DND-41 (cell line): ENCODE measurements at regions not wholly inside any gene's neighbourhood (a gene's known extent, or its start where the extent isn't known, plus 50 kb on each side); places are given as distances from the start of the nearest gene placed in this dataset.

ENCODE experiments used
- ATAC-seq: fragments of 200-7000 bp; cut with Tn5 transposase; 3 replicates; pipeline ENCODE4 v1.9.1; 2021; ENCODE audit warnings: low read depth; ENCODE audit not compliant: insufficient read depth
- DNase-seq: peaks from one replicate; pipeline ENCODE4 v3.0.0-alpha.2; 2020
- H2AFZ ChIP-seq: 2 replicates; pipeline ENCODE4 v1.6.0; 2012; ENCODE audit warnings: low read depth, low read length
- H3K27ac ChIP-seq: 2 replicates; pipeline ENCODE4 v1.5.1; 2012; ENCODE audit warnings: low read length, inconsistent platforms
- H3K27me3 ChIP-seq: fragments of 200-600 bp; sonication (generic); 2 replicates; pipeline ENCODE4 v1.6.0; 2012; ENCODE audit warnings: low read length, mild to moderate bottlenecking, inconsistent platforms; ENCODE audit not compliant: insufficient read depth, poor library complexity
- H3K36me3 ChIP-seq: 2 replicates; pipeline ENCODE4 v1.5.1; 2012; ENCODE audit warnings: low read length, inconsistent platforms; ENCODE audit not compliant: insufficient read depth
- H3K4me1 ChIP-seq: 2 replicates; pipeline ENCODE4 v1.5.1; 2012; ENCODE audit warnings: mild to moderate bottlenecking, low read length; ENCODE audit not compliant: insufficient read depth
- H3K4me2 ChIP-seq: 2 replicates; pipeline ENCODE4 v1.6.0; 2012; ENCODE audit warnings: mild to moderate bottlenecking, moderate library complexity, low read length, inconsistent platforms; ENCODE audit not compliant: insufficient read depth
- H3K4me3 ChIP-seq, 2 experiments: fragments of 200-600 bp in 1 of 2; shearing (Covaris generic) in 1 of 2; 2 replicates each; pipeline ENCODE4 v1.5.1; 2012 to 2016; ENCODE audit warnings: inconsistent platforms in 2 of 2, low read length in 2 of 2, mild to moderate bottlenecking in 2 of 2, low read depth in 1 of 2, moderate library complexity in 1 of 2
- H3K79me2 ChIP-seq: 2 replicates; pipeline ENCODE4 v1.6.0; 2012; ENCODE audit warnings: low read length, inconsistent platforms; ENCODE audit not compliant: insufficient read depth
- H3K9ac ChIP-seq: 2 replicates; pipeline ENCODE4 v1.6.0; 2012; ENCODE audit warnings: low read depth, mild to moderate bottlenecking, inconsistent platforms, low read length, moderate library complexity
- H3K9me3 ChIP-seq: 2 replicates; pipeline ENCODE4 v1.5.1; 2012; ENCODE audit warnings: low read length, moderate library complexity, mild to moderate bottlenecking, inconsistent platforms; ENCODE audit not compliant: insufficient read depth, severe bottlenecking
- H4K20me1 ChIP-seq: 2 replicates; pipeline ENCODE4 v1.6.0; 2012; ENCODE audit warnings: low read length; ENCODE audit not compliant: insufficient read depth
- CTCF ChIP-seq: IDR thresholded peaks from 2 replicates; pipeline ENCODE4 v1.5.1; 2012; ENCODE audit warnings: borderline replicate concordance, low read length, moderate library complexity, mild to moderate bottlenecking; ENCODE audit not compliant: poor library complexity, severe bottlenecking; ENCODE audit errors: extremely low read depth
- EZH2 ChIP-seq: IDR thresholded peaks from 3 replicates; pipeline ENCODE4 v1.6.1; 2012; ENCODE audit warnings: borderline replicate concordance, low read depth, mild to moderate bottlenecking, moderate library complexity, low read length, inconsistent platforms; ENCODE audit not compliant: severe bottlenecking

- Histone ChIP-seq H3K79me2 (peaks cover 67% of the 10 kb centered on the region), H3K36me3 (peaks cover 26% of the 10 kb centered on the region; the same call in 1 of the 2 replicates), H3K9me3 (no peaks in the 10 kb centered on the region), H3K4me1 (peaks cover 27% of the 10 kb centered on the region), H4K20me1 (peaks cover 2% of the 10 kb centered on the region; the same call in 1 of the 2 replicates), H2AFZ (no peak overlapping the region), H3K27me3 (no peaks in the 10 kb centered on the region), H3K27ac (peak overlapping the region; percentile 15; the same call in 1 of the 2 replicates), H3K9ac (no peak overlapping the region), H3K4me3 (no peak overlapping the region), H3K4me2 (no peak overlapping the region)
- TF ChIP-seq EZH2 (no peak), CTCF (no peak)
- DNase-seq (peak; percentile 53), ATAC-seq (peak; percentile 79)
Measured at GRCh38 chr4:177005674-177006230, 213.0 kb upstream of the VEGFC start.

GRCh38 chr4:177006331-177006730 is 213.6 kb upstream of the VEGFC start:
- DNase-seq (no peak), ATAC-seq (no peak)
- no peak overlapping the region for H3K4me2 ChIP-seq
- peaks cover 2% of the 10 kb centered on the region; the same call in 1 of the 2 replicates for H4K20me1 ChIP-seq
- H3K4me1 ChIP-seq = peaks cover 27% of the 10 kb centered on the region
- H3K9me3 ChIP-seq = no peaks in the 10 kb centered on the region
- H2AFZ ChIP-seq = no peak overlapping the region
- no peak overlapping the region for H3K4me3 ChIP-seq
- no peaks in the 10 kb centered on the region for H3K27me3 ChIP-seq
- peak overlapping the region; percentile 41; the same call in 1 of the 2 replicates for H3K27ac ChIP-seq
- peaks cover 21% of the 10 kb centered on the region; the same call in 1 of the 2 replicates for H3K36me3 ChIP-seq
- H3K79me2 ChIP-seq = peaks cover 63% of the 10 kb centered on the region
- TF ChIP-seq EZH2 = no peak
- TF ChIP-seq CTCF = no peak
- no peak overlapping the region for H3K9ac ChIP-seq

DNA sequence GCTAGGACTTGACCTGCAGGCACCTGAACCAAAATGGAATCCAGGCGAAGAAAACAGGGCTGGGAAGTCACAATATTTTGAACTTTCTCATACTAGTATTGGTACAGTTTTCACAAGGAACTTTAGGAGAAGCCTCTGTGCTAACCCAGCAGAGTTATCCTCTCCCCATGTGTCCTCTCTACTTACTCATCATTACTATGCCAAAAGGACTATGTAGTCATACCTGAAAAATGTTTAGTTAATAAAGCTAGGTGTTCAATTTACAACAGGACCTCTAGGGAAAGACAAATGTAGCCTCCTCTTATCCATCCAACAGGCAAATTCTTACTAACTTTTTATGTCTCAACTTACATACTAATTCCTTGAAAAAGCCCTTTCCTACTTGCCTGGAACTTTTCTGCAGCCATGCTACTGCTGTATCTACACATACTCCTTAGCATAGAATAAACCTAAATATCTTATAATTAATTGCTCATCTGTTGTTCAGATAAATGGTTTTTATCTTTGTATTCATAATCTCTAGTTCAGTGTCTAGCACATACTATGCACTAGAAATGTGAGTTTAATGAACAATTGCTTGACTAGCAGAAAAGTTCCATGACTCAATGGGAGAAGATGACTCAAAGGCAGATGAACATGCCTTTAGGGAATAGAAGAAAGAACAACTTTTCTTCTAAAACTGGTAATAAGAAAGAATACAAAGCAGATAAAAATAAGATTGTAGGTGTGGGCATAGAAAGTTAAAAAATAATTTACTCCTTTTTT is 215.5 kb upstream of the VEGFC start:
- ATAC-seq (no peak), DNase-seq (no peak)
- Histone ChIP-seq H3K4me2 (no peak overlapping the region), H2AFZ (no peak overlapping the region), H3K79me2 (peaks cover 63% of the 10 kb centered on the region), H3K9ac (no peak overlapping the region), H3K36me3 (peaks cover 18% of the 10 kb centered on the region), H3K27me3 (no peaks in the 10 kb centered on the region), H4K20me1 (peaks cover 2% of the 10 kb centered on the region; the same call in 1 of the 2 replicates), H3K27ac (no peak overlapping the region), H3K4me1 (peaks cover 27% of the 10 kb centered on the region), H3K9me3 (peaks cover 3% of the 10 kb centered on the region), H3K4me3 (no peak overlapping the region)
- TF ChIP-seq EZH2 (no peak), CTCF (no peak)
